Heart right ventricle (tissue), 16 donors: ENCODE measurements at regions not wholly inside any gene's neighbourhood (a gene's known extent, or its start where the extent isn't known, plus 50 kb on each side); places are given as distances from the start of the nearest gene placed in this dataset.

ENCODE experiments used
- ATAC-seq, 8 donors: fragments of 200-7000 bp; cut with Tn5 transposase; one replicate each; pipeline ENCODE4 v1.9.1; 2020; ENCODE audit warnings: mild to moderate bottlenecking in 8 of 8, moderate library complexity in 8 of 8, moderate number of reproducible peaks in 1 of 8
- DNase-seq, 2 donors: peaks; one replicate each; pipeline ENCODE4 v3.0.0-alpha.2; 2020
- H3K27ac ChIP-seq, 10 donors: fragments of 200-600 bp; sonication (generic) in 2 of 10; one replicate each; pipeline versions ENCODE4 v1.5.0 to v1.8.0; 2020 to 2022; ENCODE audit warnings: mild to moderate bottlenecking in 3 of 10
- H3K27me3 ChIP-seq, 7 donors: fragments of 200-600 bp; one replicate each; pipeline ENCODE4 v1.8.0; 2021 to 2022; ENCODE audit warnings: mild to moderate bottlenecking in 2 of 7
- H3K36me3 ChIP-seq, 9 donors: fragments of 200-600 bp; sonication (generic) in 1 of 9; one replicate each; pipeline versions ENCODE4 v1.5.0 to v1.8.0; 2020 to 2022; ENCODE audit warnings: mild to moderate bottlenecking in 2 of 9
- H3K4me1 ChIP-seq, 9 donors: fragments of 200-600 bp; sonication (generic) in 1 of 9; one replicate each; pipeline versions ENCODE4 v1.5.0 to v1.8.0; 2020 to 2022; ENCODE audit warnings: mild to moderate bottlenecking in 4 of 9
- H3K4me3 ChIP-seq, 10 donors: fragments of 200-600 bp; sonication (generic) in 2 of 10; one replicate each; pipeline versions ENCODE4 v1.5.0 to v1.8.0; 2020 to 2022; ENCODE audit warnings: mild to moderate bottlenecking in 7 of 10, moderate library complexity in 2 of 10
- H3K9me3 ChIP-seq, 11 donors: fragments of 200-600 bp in 10 of 11; sonication (generic) in 2 of 11; one replicate each; pipeline versions ENCODE4 v1.5.0 to v1.8.0; 2013 to 2022; ENCODE audit warnings: mild to moderate bottlenecking in 2 of 11, control low read depth in 1 of 11, moderate library complexity in 1 of 11
- WGBS, 2 donors: extraction: QIAGEN DNeasy Blood & Tissue Kit; methylation state at CpG; one replicate each; pipeline ENCODE4 v1.1.7; 2013; ENCODE audit warnings: inconsistent platforms in 1 of 2; 5-methylcytosine and 5-hydroxymethylcytosine counted together
- intact Hi-C, 10 donors: fragments of 100-400 bp; cut with DNase I; formaldehyde crosslinking; loops; one replicate each; pipeline versions ENCODE4 v1.11.1 to v1.14.2; 2022
- TF ChIP-seq, protein P1 (sequence below), 9 donors: fragments of 200-600 bp; sonication (generic) in 2 of 9; IDR thresholded peaks; one replicate each; pipeline versions ENCODE4 v1.5.0 to v1.8.0; 2021 to 2022; ENCODE audit warnings: antibody characterized with exemption in 9 of 9, mild to moderate bottlenecking in 5 of 9, moderate library complexity in 1 of 9
- donor health status: Arrhythmogenic right ventricular cardiomyopathy.
- donor health status: ischemic (EF 13 %, LVEDD 7.1; RV severe dilation, severe dysfunction).
- donor health status: healthy with polysubstance abuse.
- donor health status: DM: no; HTN: yes; CAD: no.
- donor health status: DM: no; HTN: no; CAD: no.
- donor health status: ischemic (EF 25% LVEDD 6.9; RV normal size, moderate dysfunction).
- donor health status: ischemic (EF 25% LVEDD 5.7; RV mildly dilated, moderate dysfunction).
- donor health status: healthy.
- donor health status: DM: yes; HTN: yes; CAD: no.
- donor health status: Ischemic cardiomyopathy.
- donor health status: ischemic (EF 35%, LVEDD 5.7; RV mildly dilated, moderate dysfunction).
- donor health status: nonischemic (EF 11% LVEDD 7.7; RV severe dilation, severe dysfunction).
- donor health status: DM: yes; HTN: yes; CAD: no.
- donor health status: PGD.
- donor health status: ischemic (EF 29% LVEDD 5.4; RV normal size, mild dysfunction).
- donor health status: nonischemic (EF 23%, LVEDD 6.1; RV moderate dilation, normal function).

GRCh38 chr7:67856046-67856445 lies 859.4 kb downstream of the TYW1 start:
- intact Hi-C loops: no loop called here
- ATAC-seq: no peak

GRCh38 chr7:67857698-67858097 lies 861.1 kb downstream of the TYW1 start:
- DNase-seq: no peak
- H3K27ac ChIP-seq: no peak overlapping the region
- no peak overlapping the region for H3K4me3 ChIP-seq
- no peak for ATAC-seq
- no peaks in the 10 kb centered on the region for H3K36me3 ChIP-seq
- H3K4me1 ChIP-seq: no peaks in the 10 kb centered on the region
- TF ChIP-seq, protein P1, sequence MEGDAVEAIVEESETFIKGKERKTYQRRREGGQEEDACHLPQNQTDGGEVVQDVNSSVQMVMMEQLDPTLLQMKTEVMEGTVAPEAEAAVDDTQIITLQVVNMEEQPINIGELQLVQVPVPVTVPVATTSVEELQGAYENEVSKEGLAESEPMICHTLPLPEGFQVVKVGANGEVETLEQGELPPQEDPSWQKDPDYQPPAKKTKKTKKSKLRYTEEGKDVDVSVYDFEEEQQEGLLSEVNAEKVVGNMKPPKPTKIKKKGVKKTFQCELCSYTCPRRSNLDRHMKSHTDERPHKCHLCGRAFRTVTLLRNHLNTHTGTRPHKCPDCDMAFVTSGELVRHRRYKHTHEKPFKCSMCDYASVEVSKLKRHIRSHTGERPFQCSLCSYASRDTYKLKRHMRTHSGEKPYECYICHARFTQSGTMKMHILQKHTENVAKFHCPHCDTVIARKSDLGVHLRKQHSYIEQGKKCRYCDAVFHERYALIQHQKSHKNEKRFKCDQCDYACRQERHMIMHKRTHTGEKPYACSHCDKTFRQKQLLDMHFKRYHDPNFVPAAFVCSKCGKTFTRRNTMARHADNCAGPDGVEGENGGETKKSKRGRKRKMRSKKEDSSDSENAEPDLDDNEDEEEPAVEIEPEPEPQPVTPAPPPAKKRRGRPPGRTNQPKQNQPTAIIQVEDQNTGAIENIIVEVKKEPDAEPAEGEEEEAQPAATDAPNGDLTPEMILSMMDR (IDR thresholded peaks at IDR 0.05): no peak
- intact Hi-C loops: no loop called here
- WGBS, 2 donors: 76 to 81% methylated on average over 10 of the region's 10 CpGs
- H3K9me3 ChIP-seq: peaks cover 0 to 19% (median 6%) of the 10 kb centered on the region in 11 donors
- peaks cover 0 to 15% (median 2%) of the 10 kb centered on the region in 7 donors for H3K27me3 ChIP-seq

More at GRCh38 chr7:67856046-67856445, 859.4 kb downstream of the TYW1 start:
- Histone ChIP-seq H3K36me3 (no peaks in the 10 kb centered on the region), H3K9me3 (peaks cover 0 to 3% (median 0%) of the 10 kb centered on the region in 11 donors), H3K4me1 (no peaks in the 10 kb centered on the region), H3K4me3 (no peak overlapping the region), H3K27ac (no peak overlapping the region), H3K27me3 (peaks cover 0 to 24% (median 3%) of the 10 kb centered on the region in 7 donors)
- WGBS, 2 donors: 47 to 60% methylated on average over 2 of the region's 2 CpGs
- no peak for DNase-seq
- TF ChIP-seq, protein P1 (IDR thresholded peaks at IDR 0.05): no peak

DNA sequence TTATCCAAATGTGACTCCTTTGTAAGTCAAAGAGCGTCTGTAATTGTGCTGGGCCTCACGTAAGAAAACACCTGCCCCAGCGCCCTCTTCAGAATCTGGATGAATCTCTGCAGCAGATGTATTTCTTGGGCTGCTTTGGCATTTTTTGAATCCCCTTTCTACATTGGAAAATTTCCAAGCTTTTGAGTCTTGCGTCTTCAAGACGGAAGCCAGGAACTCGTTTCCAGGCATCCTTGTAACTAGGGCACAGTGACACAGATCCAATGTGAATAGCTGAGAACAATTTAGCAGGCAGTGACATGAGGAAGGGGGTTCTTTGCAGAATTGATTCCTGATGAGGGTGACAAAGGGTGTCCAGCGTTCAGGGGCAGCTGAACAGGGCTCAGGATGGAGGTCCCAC lies 862.3 kb downstream of the TYW1 start:
- H3K4me1 ChIP-seq: no peaks in the 10 kb centered on the region
- intact Hi-C loops: no loop called here
- H3K4me3 ChIP-seq: no peak overlapping the region
- no peak for DNase-seq
- no peak overlapping the region for H3K27ac ChIP-seq
- peaks cover 0 to 10% (median 3%) of the 10 kb centered on the region in 7 donors for H3K27me3 ChIP-seq
- ATAC-seq: no peak
- peaks cover 0 to 26% (median 6%) of the 10 kb centered on the region in 11 donors for H3K9me3 ChIP-seq
- no peaks in the 10 kb centered on the region for H3K36me3 ChIP-seq
- WGBS, 2 donors: 77 to 78% methylated on average over 7 of the region's 7 CpGs
- TF ChIP-seq, protein P1 (IDR thresholded peaks at IDR 0.05): no peak

DNA sequence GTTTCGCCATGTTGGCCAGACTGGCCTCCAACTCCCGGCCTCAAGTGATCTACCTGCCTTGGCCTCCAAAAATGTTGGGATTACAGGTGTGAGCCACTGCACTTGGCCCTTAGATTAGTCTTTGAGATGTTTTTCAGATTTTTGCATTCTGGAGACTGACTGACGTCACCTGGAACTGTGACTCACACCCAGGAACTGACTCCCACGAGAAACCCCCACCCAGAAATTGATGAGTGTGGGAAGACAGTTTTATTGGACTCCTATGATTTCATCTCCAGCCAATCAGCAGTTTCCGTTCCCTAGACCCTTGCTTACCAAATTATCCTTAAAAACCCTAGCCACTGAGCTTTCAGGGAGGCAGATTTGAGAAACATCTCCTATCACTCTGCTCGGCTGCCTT lies 867.3 kb downstream of the TYW1 start:
- H3K4me3 ChIP-seq: no peak overlapping the region
- 74 to 77% methylated on average over 6 of the region's 6 CpGs for WGBS, 2 donors
- no peak for DNase-seq
- peaks cover 0 to 3% (median 0%) of the 10 kb centered on the region in 7 donors for H3K27me3 ChIP-seq
- TF ChIP-seq, protein P1 (IDR thresholded peaks at IDR 0.05): no peak
- intact Hi-C loops: no loop called here
- H3K27ac ChIP-seq: no peak overlapping the region
- peaks cover 0 to 32% (median 6%) of the 10 kb centered on the region in 11 donors for H3K9me3 ChIP-seq
- no peak for ATAC-seq
- no peaks in the 10 kb centered on the region for H3K36me3 ChIP-seq
- no peaks in the 10 kb centered on the region for H3K4me1 ChIP-seq
